ENCODE measurements at regions not wholly inside any gene's neighbourhood (a gene's known extent, or its start where the extent isn't known, plus 50 kb on each side); places are given as distances from the start of the nearest gene placed in this dataset.

GRCh38 chr6:20279608-20280287, 67.5 kb upstream of the MBOAT1 start:
- H3K4me1 ChIP-seq (ENCODE audit: insufficient read depth, low read length): no peaks in the 10 kb centered on the region
- ATAC-seq (ENCODE audit: insufficient read depth, low read depth) (no peak), DNase-seq (no peak)
- no peak overlapping the region for H3K9ac ChIP-seq (ENCODE audit: low read depth, low read length)
- H3K79me2 ChIP-seq (ENCODE audit: insufficient read depth, low read length): no peaks in the 10 kb centered on the region
- TF ChIP-seq CTCF (IDR thresholded peaks at IDR 0.05; ENCODE audit: borderline replicate concordance, extremely low read depth, low read length, poor library complexity, severe bottlenecking): no peak
- TF ChIP-seq EZH2 (IDR thresholded peaks at IDR 0.05; ENCODE audit: borderline replicate concordance, low read depth, low read length, severe bottlenecking): no peak
- no peak overlapping the region for H3K27ac ChIP-seq (ENCODE audit: low read length)
- H3K36me3 ChIP-seq (ENCODE audit: insufficient read depth, low read length): no peaks in the 10 kb centered on the region
- H3K9me3 ChIP-seq (ENCODE audit: insufficient read depth, low read length, severe bottlenecking): peaks cover 4% of the 10 kb centered on the region
- H4K20me1 ChIP-seq (ENCODE audit: insufficient read depth, low read length): no peaks in the 10 kb centered on the region
- no peak overlapping the region for H3K4me2 ChIP-seq (ENCODE audit: insufficient read depth, low read length)
- no peak overlapping the region for H3K4me3 ChIP-seq (ENCODE audit: low read depth in 1 of 2, low read length in 2 of 2)
- H2AFZ ChIP-seq (ENCODE audit: low read depth, low read length): no peak overlapping the region
- no peaks in the 10 kb centered on the region for H3K27me3 ChIP-seq (ENCODE audit: insufficient read depth, low read length, poor library complexity)

GRCh38 chr6:20280288-20280621, 68.0 kb upstream of the MBOAT1 start:
- Histone ChIP-seq H3K4me1 (ENCODE audit: insufficient read depth, low read length) (no peaks in the 10 kb centered on the region), H3K4me3 (ENCODE audit: low read depth in 1 of 2, low read length in 2 of 2) (no peak overlapping the region), H3K27ac (ENCODE audit: low read length) (no peak overlapping the region), H3K27me3 (ENCODE audit: insufficient read depth, low read length, poor library complexity) (no peaks in the 10 kb centered on the region), H3K36me3 (ENCODE audit: insufficient read depth, low read length) (no peaks in the 10 kb centered on the region), H3K79me2 (ENCODE audit: insufficient read depth, low read length) (no peaks in the 10 kb centered on the region), H3K9me3 (ENCODE audit: insufficient read depth, low read length, severe bottlenecking) (peaks cover 4% of the 10 kb centered on the region), H3K4me2 (ENCODE audit: insufficient read depth, low read length) (no peak overlapping the region), H3K9ac (ENCODE audit: low read depth, low read length) (no peak overlapping the region), H4K20me1 (ENCODE audit: insufficient read depth, low read length) (no peaks in the 10 kb centered on the region), H2AFZ (ENCODE audit: low read depth, low read length) (no peak overlapping the region)
- DNase-seq (no peak), ATAC-seq (ENCODE audit: insufficient read depth, low read depth) (no peak)
- TF ChIP-seq EZH2 (IDR thresholded peaks at IDR 0.05; ENCODE audit: borderline replicate concordance, low read depth, low read length, severe bottlenecking) (no peak), CTCF (IDR thresholded peaks at IDR 0.05; ENCODE audit: borderline replicate concordance, extremely low read depth, low read length, poor library complexity, severe bottlenecking) (no peak)

- Histone ChIP-seq H3K4me2 (ENCODE audit: insufficient read depth, low read length) (no peak overlapping the region), H3K9ac (ENCODE audit: low read depth, low read length) (no peak overlapping the region), H3K4me1 (ENCODE audit: insufficient read depth, low read length) (no peaks in the 10 kb centered on the region), H3K36me3 (ENCODE audit: insufficient read depth, low read length) (no peaks in the 10 kb centered on the region), H3K4me3 (ENCODE audit: low read depth in 1 of 2, low read length in 2 of 2) (no peak overlapping the region), H4K20me1 (ENCODE audit: insufficient read depth, low read length) (no peaks in the 10 kb centered on the region), H3K27me3 (ENCODE audit: insufficient read depth, low read length, poor library complexity) (no peaks in the 10 kb centered on the region), H2AFZ (ENCODE audit: low read depth, low read length) (no peak overlapping the region), H3K27ac (ENCODE audit: low read length) (no peak overlapping the region), H3K9me3 (ENCODE audit: insufficient read depth, low read length, severe bottlenecking) (peaks cover 4% of the 10 kb centered on the region), H3K79me2 (ENCODE audit: insufficient read depth, low read length) (no peaks in the 10 kb centered on the region)
- no peak for DNase-seq
- ATAC-seq (ENCODE audit: insufficient read depth, low read depth): no peak
- TF ChIP-seq CTCF (IDR thresholded peaks at IDR 0.05; ENCODE audit: borderline replicate concordance, extremely low read depth, low read length, poor library complexity, severe bottlenecking) (no peak), EZH2 (IDR thresholded peaks at IDR 0.05; ENCODE audit: borderline replicate concordance, low read depth, low read length, severe bottlenecking) (no peak)
Measured at GRCh38 chr6:20284672-20285071, 72.4 kb upstream of the MBOAT1 start.

Data from DND-41 (cell line).